ENCODE measurements at regions not wholly inside any gene's neighbourhood (a gene's known extent, or its start where the extent isn't known, plus 50 kb on each side); places are given as distances from the start of the nearest gene placed in this dataset.

- TF ChIP-seq POLR2A (IDR thresholded peaks at IDR 0.05; ENCODE audit: low read depth, low read length) (no peak), POLR2AphosphoS5 (IDR thresholded peaks at IDR 0.05; ENCODE audit: low read depth, low read length) (no peak)
Measured at GRCh38 chr3:72048873-72049272, 263.9 kb upstream of the PROK2 start.

All from GM12891 (cell line).